ENCODE measurements at regions not wholly inside any gene's neighbourhood (a gene's known extent, or its start where the extent isn't known, plus 50 kb on each side); places are given as distances from the start of the nearest gene placed in this dataset.

DNA sequence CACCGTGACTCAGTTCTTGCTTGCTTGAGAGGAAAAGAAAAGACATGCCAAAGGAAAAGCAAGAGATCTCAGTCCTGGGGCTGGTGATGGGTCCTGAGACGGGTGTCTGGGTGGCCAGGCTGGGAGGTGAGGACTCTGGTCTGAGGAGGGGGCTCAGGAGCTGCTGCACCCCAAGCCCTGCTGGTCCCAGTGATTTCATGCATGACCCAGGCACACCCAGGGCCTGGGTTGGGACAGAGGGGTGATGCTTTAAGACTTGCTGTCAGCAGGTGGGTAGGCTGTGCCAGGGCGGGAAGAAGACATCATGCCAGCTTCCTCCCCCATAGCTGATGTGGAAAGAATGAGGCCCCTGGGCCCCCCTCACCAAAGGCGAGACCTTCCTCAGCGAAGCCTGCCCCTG is 65.1 kb upstream of the PMEPA1 start:
- TF ChIP-seq CTCF (conservative IDR thresholded peaks at IDR 0.05; ENCODE audit: low read length) (no peak), EZH2phosphoT487 (IDR thresholded peaks at IDR 0.05; ENCODE audit: borderline replicate concordance, low read depth, low read length) (no peak)

All from OCI-LY7 (cell line).